Femur (tissue), 1 donor: ENCODE measurements at regions not wholly inside any gene's neighbourhood (a gene's known extent, or its start where the extent isn't known, plus 50 kb on each side); places are given as distances from the start of the nearest gene placed in this dataset.

ENCODE experiments used
- DNase-seq: peaks from one replicate; pipeline ENCODE4 v3.0.0-alpha.2; 2017

DNA sequence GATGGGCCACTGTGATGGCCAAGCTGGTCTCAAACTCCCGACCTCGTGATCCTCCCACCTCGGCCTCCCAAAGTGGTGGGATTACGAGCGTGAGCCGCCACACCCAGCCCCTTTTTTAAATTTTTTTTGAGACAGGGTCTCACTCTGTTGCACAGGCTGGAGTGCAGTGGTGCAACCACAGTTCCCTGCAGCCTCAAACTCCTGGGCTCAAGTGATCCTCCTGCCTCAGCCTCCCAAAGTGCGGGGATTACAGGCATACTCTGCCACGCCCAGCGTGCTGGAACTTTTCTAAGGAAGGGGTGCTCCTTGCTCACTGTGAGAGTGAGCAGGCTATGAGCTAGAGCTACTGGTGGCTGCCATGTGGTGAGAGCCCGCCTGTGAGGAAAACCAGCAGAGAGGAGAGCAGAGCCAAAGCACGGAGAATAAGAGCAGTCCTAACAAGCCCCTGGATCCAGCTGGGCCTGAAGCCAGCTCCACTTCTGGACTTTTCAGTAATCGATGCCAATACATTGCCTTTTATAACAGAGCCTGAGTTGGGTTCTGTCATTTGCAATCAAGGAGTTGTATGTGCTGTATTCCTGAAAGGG is 75.5 kb upstream of the UNC5A start:
- DNase-seq = peak; percentile 5

- no peak for DNase-seq
Observed at GRCh38 chr5:176735383-176736265, 74.7 kb upstream of the UNC5A start.

- no peak for DNase-seq
Observed at GRCh38 chr5:176736301-176736930, 73.9 kb upstream of the UNC5A start.

DNA sequence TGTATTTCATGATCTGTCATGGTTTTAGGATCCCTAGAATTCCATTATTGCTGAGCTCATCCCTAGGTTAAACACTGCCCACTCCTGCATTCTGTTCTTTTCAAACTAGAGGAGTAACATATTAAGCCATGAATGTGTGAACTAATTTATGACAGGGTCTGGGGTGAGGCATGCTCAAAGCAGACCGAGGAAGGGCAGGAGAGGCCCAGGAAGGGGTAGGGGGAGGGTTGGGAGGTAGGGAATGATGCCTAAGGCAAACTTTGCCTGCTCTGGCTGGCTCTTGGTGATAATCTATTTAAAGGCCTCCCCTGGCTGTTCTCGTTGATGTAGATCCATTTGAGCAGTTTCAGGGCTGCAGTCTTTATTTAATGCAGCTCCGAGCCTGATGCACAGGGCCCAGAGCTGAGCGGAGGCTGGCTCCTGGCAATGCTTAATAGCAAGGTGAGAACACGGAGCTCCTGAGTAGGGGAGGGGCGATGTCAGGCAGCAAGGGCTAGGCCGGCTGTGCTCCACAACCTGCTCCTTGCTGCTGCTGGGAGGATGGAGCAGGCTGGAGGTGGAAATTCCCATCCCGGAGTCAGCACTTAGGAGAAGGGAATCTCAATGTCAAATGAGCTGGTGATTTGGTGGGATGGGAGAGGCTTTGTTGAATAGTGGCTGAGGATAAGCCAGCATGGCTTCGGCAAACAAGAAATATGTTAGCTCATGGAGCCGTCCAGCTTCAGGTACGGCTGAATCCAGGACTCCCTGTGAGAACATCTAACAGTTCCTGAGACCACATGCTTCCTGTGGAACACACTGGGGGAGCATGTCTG is 73.2 kb upstream of the UNC5A start:
- no peak for DNase-seq

- DNase-seq = no peak
Observed at GRCh38 chr5:176737746-176738636, 72.4 kb upstream of the UNC5A start.

- DNase-seq = no peak
Observed at GRCh38 chr5:176738637-176739250, 71.6 kb upstream of the UNC5A start.

DNA sequence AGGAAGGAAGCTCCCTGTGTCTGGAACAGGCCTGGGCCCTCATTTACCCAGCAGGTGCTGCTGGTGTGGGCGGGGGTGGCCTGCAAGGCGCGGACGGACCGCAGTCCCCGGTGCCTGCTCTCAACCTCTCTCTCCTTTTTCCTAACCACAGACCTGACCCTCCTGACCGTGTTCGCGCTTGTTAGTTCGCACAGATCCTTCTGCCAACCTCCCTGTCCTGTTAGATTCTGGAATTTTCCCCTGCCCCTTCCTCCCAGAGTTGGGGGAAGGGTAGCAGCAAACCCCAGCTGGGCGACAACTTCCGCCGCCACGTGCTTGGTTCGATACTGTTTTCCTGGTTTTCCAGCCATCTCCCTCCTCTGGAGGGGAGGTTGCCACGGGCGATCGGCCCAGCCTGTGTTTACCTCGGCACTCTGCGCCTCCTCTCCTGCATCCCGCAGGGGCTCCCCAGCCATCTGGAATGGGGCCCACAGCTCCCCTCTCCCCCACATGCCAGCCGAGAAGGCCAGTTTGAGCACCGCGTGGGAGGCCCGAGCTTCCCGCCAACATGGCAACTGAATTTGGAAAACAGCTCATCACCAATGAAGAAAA is 70.8 kb upstream of the UNC5A start:
- no peak for DNase-seq

DNA sequence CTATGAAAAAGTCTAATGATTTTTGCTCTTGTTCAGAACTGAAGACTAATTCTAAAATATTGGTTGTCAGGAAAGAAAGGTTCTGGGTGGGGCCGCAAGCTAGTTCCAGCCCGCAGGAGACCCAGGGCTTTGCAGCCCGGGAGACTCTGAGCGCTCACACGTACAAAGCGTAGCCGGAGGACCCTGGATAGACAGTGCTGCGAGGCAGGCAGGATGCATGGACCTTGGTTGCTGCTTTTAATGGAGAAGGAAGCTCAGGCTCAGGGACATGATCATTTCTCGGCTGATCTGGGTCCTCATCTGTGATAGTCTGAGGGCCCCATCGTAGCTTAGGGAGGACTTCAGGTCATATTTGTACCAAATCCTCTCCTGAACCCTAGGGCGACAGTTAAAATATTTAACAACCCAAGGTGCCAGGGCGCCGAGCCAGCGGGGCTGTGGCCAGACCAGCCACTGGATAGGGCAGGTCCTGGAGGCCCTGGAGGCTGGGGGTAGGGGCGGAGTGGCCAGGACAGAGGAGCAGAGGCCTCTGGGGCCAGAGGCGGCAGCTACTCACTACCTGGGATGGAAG is 70.1 kb upstream of the UNC5A start:
- DNase-seq = no peak

GRCh38 chr5:176740702-176741496 is 69.5 kb upstream of the UNC5A start:
- DNase-seq = no peak

DNA sequence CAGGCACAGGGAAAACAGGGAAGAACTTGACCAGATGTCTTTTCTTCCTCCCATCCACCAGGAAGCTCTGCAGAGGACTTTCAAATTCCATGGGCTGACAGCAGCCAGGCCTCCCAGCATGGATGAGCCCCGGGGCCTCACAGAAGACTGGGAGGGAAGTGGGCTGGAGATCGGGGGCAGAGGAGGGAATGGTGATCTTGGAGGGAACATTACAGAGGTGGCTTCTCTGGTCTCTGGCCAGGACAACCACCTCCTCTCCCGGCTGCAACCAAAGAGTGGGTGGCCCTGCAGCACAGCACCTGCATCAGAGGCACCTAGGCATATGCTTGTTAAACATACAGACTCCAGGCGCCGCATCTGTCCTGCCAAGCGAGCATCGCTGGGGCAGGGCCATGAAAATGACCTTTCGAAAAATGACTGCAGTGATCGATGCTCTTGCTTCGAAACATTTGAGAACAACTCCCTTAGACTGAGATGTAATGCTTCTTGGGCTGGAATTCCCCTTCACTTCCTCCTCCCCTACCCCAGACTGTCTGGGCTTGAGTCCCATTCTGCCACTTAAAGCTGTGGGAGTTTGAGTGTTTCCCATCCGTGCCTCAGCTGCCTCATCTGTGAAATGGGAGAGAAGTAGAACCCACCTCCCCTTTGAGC is 68.7 kb upstream of the UNC5A start:
- DNase-seq = no peak

- no peak for DNase-seq
Observed at GRCh38 chr5:176742246-176743105, 67.9 kb upstream of the UNC5A start.

GRCh38 chr5:176743136-176743861 is 67.1 kb upstream of the UNC5A start:
- DNase-seq = no peak

DNA sequence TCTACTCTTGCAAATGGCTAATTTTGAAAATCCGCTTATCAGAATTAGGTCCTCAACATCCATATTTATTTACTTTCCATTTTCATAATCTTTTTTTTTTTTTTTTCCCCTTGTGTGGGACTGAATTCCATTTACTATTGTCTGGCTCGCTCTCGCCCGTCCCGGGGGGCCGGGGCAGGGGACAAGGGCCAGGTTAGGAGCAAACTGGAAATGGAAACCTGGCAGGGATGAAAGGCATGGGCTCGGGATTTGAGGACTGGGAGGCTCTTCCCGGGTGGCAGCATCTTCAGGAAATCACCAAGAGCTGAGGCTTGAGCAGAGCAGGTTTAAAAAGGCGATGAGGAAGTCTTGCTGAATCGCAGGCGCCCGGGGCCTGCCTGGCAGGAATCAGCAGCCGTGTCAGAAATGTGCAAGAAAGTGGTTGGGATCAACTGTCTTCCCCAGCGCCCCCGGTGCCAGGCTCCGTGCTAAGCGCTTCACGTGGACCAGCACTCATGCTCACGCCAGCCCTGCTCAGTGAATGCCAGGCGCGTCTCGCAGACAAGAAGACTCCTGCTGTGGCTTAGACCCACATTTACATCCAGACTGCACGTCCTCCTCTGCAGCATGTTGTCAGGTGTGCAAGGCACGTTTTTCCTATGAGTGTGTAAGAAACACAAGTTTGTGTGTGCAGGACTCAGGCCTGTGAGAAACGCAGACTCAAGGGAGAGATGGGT is 66.3 kb upstream of the UNC5A start:
- DNase-seq = no peak

- DNase-seq = no peak
Observed at GRCh38 chr5:176744584-176744965, 65.8 kb upstream of the UNC5A start.

DNA sequence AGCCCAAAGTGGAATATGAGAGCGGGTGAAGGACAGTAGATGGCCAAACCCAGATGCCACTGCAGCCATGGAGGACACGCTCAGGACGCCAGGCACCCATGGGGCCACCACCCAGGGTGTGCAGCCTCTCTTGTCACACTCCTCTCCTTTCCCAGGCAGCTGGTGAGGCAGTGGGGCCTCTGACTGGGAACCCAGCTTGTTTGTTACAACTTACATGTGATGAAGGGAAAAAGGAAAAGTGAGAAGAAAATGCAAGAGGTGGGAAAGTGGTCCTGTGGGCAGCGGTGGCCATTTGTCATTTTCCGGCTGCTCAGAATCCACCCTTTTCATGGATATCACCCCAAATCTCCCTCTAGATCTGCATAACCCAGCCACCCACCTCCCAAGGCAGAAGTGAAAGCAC is 62.7 kb upstream of the UNC5A start:
- no peak for DNase-seq

DNA sequence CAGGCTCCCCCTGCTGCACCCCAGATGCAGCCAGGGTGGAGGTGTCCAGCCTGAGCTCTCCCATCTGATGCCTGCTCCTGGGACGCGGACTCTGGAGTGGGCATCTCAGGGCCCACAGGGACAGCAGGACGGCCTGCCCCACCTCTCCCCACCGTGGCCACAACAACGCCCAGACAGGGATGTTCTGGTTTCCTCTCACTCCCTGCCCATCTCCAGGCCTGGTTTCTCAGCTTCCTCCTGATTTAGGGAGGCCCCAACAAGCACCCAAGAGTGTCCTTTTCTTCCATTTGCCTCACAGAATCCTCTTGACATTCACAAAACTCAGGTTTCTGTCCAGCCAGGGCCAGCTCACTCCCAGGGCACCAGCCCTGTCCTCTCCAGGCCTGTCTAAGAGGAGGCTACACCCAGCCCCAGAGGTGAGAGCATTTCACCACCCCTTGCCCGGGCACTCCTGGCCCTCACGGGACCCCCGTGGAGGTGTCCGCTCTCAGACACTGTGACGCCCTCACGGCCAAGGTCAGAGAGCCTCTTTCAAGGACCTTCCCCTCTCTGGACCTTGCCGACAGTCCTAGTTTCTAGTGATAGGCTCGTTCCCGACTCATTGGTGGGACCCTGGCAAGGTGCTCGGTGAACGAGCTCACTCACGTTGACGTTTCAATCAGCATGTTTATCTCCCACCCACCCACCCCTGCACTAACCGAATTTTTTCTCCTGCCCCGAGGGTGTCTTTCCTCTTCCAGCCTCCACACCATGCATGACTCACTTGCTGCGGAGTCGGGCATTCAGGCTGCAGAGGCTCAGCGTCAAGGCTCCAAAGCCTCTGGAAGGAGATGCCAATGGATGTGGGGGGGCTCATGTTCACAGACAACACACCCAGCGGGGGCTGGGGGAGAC is 62.0 kb upstream of the UNC5A start:
- no peak for DNase-seq
